Liver (tissue), 8 donors: ENCODE measurements at regions not wholly inside any gene's neighbourhood (a gene's known extent, or its start where the extent isn't known, plus 50 kb on each side); places are given as distances from the start of the nearest gene placed in this dataset.

ENCODE experiments used
- DNase-seq: peaks from one replicate; pipeline ENCODE4 v3.0.0-alpha.2; 2017; ENCODE audit warnings: low spot score
- H3K27ac ChIP-seq, 2 donors: one replicate each; pipeline ENCODE4 v1.7.0; 2013; ENCODE audit warnings: inconsistent platforms in 2 of 2, low read length in 2 of 2, control low read depth in 1 of 2, low read depth in 1 of 2, mild to moderate bottlenecking in 1 of 2
- H3K27me3 ChIP-seq, 4 donors: one replicate each; pipeline versions ENCODE4 v1.6.1 to v1.7.0; 2013; ENCODE audit warnings: low read length in 3 of 4, inconsistent platforms in 1 of 4, mild to moderate bottlenecking in 1 of 4, moderate library complexity in 1 of 4; ENCODE audit not compliant: control insufficient read depth in 4 of 4, insufficient read depth in 4 of 4
- H3K36me3 ChIP-seq, 4 donors: one replicate each; pipeline versions ENCODE4 v1.6.1 to v1.7.0; 2013; ENCODE audit warnings: low read length in 3 of 4, mild to moderate bottlenecking in 3 of 4, low read depth in 1 of 4, moderate library complexity in 1 of 4; ENCODE audit not compliant: control insufficient read depth in 4 of 4, insufficient read depth in 3 of 4
- H3K4me1 ChIP-seq, 4 donors: one replicate each; pipeline versions ENCODE4 v1.6.1 to v1.7.0; 2013; ENCODE audit warnings: low read length in 3 of 4, mild to moderate bottlenecking in 3 of 4, moderate library complexity in 1 of 4; ENCODE audit not compliant: control insufficient read depth in 4 of 4, insufficient read depth in 4 of 4
- H3K4me3 ChIP-seq, 3 donors: one replicate each; pipeline versions ENCODE4 v1.6.1 to v1.7.0; 2013; ENCODE audit warnings: low read length in 3 of 3, control low read depth in 1 of 3, low read depth in 1 of 3, mild to moderate bottlenecking in 1 of 3
- H3K9ac ChIP-seq, 2 donors: one replicate each; pipeline ENCODE4 v1.7.0; 2013; ENCODE audit warnings: low read length in 2 of 2, mild to moderate bottlenecking in 2 of 2, moderate library complexity in 2 of 2, control low read depth in 1 of 2, low read depth in 1 of 2
- H3K9me3 ChIP-seq, 4 donors: one replicate each; pipeline versions ENCODE4 v1.6.1 to v1.7.0; 2013; ENCODE audit warnings: low read length in 3 of 4; ENCODE audit not compliant: control insufficient read depth in 4 of 4
- CTCF ChIP-seq: fragments of 150-350 bp; IDR thresholded peaks from 2 replicates; pipeline ENCODE4 v1.5.1; 2017; ENCODE audit warnings: improper control_type of control experiment, low read depth, low read length; ENCODE audit not compliant: missing input control
- EGR1 ChIP-seq, 2 donors: IDR thresholded peaks; 2 replicates each; pipeline ENCODE4 v1.6.1; 2016 to 2018; ENCODE audit warnings: antibody characterized with exemption in 2 of 2, low read depth in 2 of 2
- FOXA1 ChIP-seq: IDR thresholded peaks from 2 replicates; pipeline ENCODE4 v1.6.1; 2016; ENCODE audit warnings: antibody characterized with exemption
- FOXA2 ChIP-seq: IDR thresholded peaks from 2 replicates; pipeline ENCODE4 v1.6.1; 2016; ENCODE audit warnings: antibody characterized with exemption
- GABPA ChIP-seq, 2 donors: IDR thresholded peaks in 1 of 2; conservative IDR thresholded peaks in 1 of 2; 2 replicates each; pipeline ENCODE4 v1.6.1; 2016; ENCODE audit warnings: antibody characterized with exemption in 2 of 2, mild to moderate bottlenecking in 1 of 2, moderate library complexity in 1 of 2
- HNF4A ChIP-seq, 2 donors: conservative IDR thresholded peaks; 2 replicates each; pipeline ENCODE4 v1.6.1; 2016; ENCODE audit warnings: antibody characterized with exemption in 2 of 2, mild to moderate bottlenecking in 2 of 2
- HNF4G ChIP-seq: IDR thresholded peaks from 2 replicates; pipeline ENCODE4 v1.6.1; 2016; ENCODE audit warnings: antibody characterized with exemption
- JUND ChIP-seq, 2 donors: IDR thresholded peaks; 2 replicates each; pipeline ENCODE4 v1.6.1; 2016; ENCODE audit warnings: antibody characterized with exemption in 2 of 2
- NR2F2 ChIP-seq: IDR thresholded peaks from 2 replicates; pipeline ENCODE4 v1.6.1; 2016; ENCODE audit warnings: antibody characterized with exemption
- RAD21 ChIP-seq, 2 donors: IDR thresholded peaks; 2 replicates each; pipeline ENCODE4 v1.6.1; 2016; ENCODE audit warnings: antibody characterized with exemption in 2 of 2, mild to moderate bottlenecking in 2 of 2
- REST ChIP-seq: IDR thresholded peaks from 2 replicates; pipeline ENCODE4 v1.6.1; 2016; ENCODE audit warnings: antibody characterized with exemption, mild to moderate bottlenecking
- RXRA ChIP-seq, 2 donors: IDR thresholded peaks; 2 replicates each; pipeline ENCODE4 v1.6.1; 2017 to 2018; ENCODE audit warnings: antibody characterized with exemption in 2 of 2, mild to moderate bottlenecking in 1 of 2
- SP1 ChIP-seq: IDR thresholded peaks from 2 replicates; pipeline ENCODE4 v1.6.1; 2018; ENCODE audit warnings: antibody characterized with exemption, mild to moderate bottlenecking
- TAF1 ChIP-seq: conservative IDR thresholded peaks from 2 replicates; pipeline ENCODE4 v1.6.1; 2016; ENCODE audit warnings: antibody characterized with exemption, mild to moderate bottlenecking
- YY1 ChIP-seq: IDR thresholded peaks from 2 replicates; pipeline ENCODE4 v1.6.1; 2016; ENCODE audit warnings: antibody characterized with exemption, mild to moderate bottlenecking
- WGBS: extraction: QIAGEN DNeasy Blood & Tissue Kit; methylation state at CpG from one replicate; pipeline ENCODE4 v1.1.7; 2013; 5-methylcytosine and 5-hydroxymethylcytosine counted together
- TF ChIP-seq, protein P1 (sequence below): IDR thresholded peaks from 2 replicates; pipeline ENCODE4 v1.6.1; 2016; ENCODE audit warnings: antibody characterized with exemption
- TF ChIP-seq, protein P2 (sequence below): IDR thresholded peaks from 2 replicates; pipeline ENCODE4 v1.6.1; 2016; ENCODE audit warnings: antibody characterized with exemption
- TF ChIP-seq, protein P3 (sequence below): IDR thresholded peaks from 2 replicates; pipeline ENCODE4 v1.6.1; 2016; ENCODE audit warnings: antibody characterized with exemption
- donor health status: healthy.
- donor health status: healthy.
- donor health status: healthy.
- donor health status: healthy.
- donor health status: healthy.

DNA sequence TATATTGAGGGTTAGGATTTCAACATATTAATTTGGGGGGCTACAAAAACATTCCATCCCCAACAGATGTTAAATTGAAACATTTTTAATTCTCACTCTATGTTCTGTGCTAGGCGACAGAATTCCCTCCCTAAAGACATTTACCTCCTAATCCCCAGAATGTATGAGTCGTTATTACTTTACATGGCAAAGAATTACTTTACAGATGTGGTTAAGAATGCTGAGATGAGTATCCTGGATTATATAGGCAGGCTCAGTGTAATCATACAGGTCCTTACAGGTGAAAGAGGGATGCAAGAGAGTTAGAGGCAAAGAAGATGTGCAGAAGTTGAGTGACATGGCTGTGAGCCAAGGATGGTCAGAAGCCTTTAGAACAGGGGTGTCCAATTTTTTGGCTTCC, 974.1 kb upstream of the ACVR2A start:
- H3K36me3 ChIP-seq: no peaks in the 10 kb centered on the region
- TF ChIP-seq, protein P1, sequence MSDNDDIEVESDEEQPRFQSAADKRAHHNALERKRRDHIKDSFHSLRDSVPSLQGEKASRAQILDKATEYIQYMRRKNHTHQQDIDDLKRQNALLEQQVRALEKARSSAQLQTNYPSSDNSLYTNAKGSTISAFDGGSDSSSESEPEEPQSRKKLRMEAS: no peak
- TF ChIP-seq NR2F2: no peak
- no peak overlapping the region for H3K27ac ChIP-seq
- H3K27me3 ChIP-seq: no peaks in the 10 kb centered on the region
- H3K9me3 ChIP-seq: no peaks in the 10 kb centered on the region
- H3K4me1 ChIP-seq: no peaks in the 10 kb centered on the region
- no peak overlapping the region for H3K9ac ChIP-seq
- no peak overlapping the region for H3K4me3 ChIP-seq
- no peak for DNase-seq
- 89% methylated on average over 2 of the region's 2 CpGs for WGBS

GRCh38 chr2:146869328-146869727, 975.5 kb upstream of the ACVR2A start:
- Histone ChIP-seq H3K27me3 (no peaks in the 10 kb centered on the region), H3K4me3 (no peak overlapping the region), H3K9ac (no peak overlapping the region), H3K36me3 (no peaks in the 10 kb centered on the region), H3K4me1 (no peaks in the 10 kb centered on the region), H3K27ac (no peak overlapping the region), H3K9me3 (peaks cover 0 to 2% (median 0%) of the 10 kb centered on the region in 4 donors)
- TF ChIP-seq CTCF (no peak), SP1 (no peak), REST (no peak), HNF4G (no peak), RXRA (IDR thresholded peaks at IDR 0.05) (no peak), YY1 (no peak), NR2F2 (no peak), JUND (IDR thresholded peaks at IDR 0.05) (no peak), TAF1 (no peak), EGR1 (IDR thresholded peaks at IDR 0.05; ENCODE audit: low read depth in 2 of 2) (no peak), HNF4A (conservative IDR thresholded peaks at IDR 0.05) (no peak), FOXA1 (no peak), GABPA (IDR thresholded peaks at IDR 0.05 in 1 of 2, conservative IDR thresholded peaks at IDR 0.05 in 1 of 2) (no peak), RAD21 (IDR thresholded peaks at IDR 0.05) (no peak), FOXA2 (no peak)
- TF ChIP-seq, protein P1: no peak
- TF ChIP-seq, protein P2, sequence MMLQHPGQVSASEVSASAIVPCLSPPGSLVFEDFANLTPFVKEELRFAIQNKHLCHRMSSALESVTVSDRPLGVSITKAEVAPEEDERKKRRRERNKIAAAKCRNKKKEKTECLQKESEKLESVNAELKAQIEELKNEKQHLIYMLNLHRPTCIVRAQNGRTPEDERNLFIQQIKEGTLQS: no peak
- TF ChIP-seq, protein P3, sequence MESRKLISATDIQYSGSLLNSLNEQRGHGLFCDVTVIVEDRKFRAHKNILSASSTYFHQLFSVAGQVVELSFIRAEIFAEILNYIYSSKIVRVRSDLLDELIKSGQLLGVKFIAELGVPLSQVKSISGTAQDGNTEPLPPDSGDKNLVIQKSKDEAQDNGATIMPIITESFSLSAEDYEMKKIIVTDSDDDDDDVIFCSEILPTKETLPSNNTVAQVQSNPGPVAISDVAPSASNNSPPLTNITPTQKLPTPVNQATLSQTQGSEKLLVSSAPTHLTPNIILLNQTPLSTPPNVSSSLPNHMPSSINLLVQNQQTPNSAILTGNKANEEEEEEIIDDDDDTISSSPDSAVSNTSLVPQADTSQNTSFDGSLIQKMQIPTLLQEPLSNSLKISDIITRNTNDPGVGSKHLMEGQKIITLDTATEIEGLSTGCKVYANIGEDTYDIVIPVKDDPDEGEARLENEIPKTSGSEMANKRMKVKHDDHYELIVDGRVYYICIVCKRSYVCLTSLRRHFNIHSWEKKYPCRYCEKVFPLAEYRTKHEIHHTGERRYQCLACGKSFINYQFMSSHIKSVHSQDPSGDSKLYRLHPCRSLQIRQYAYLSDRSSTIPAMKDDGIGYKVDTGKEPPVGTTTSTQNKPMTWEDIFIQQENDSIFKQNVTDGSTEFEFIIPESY: no peak
- DNase-seq: no peak
